OCI-LY7 (cell line): ENCODE measurements at regions not wholly inside any gene's neighbourhood (a gene's known extent, or its start where the extent isn't known, plus 50 kb on each side); places are given as distances from the start of the nearest gene placed in this dataset.

ENCODE experiments used
- BruUV-seq: library from RNA; stranded (reverse); fragments of 400-500 nt; replicated peaks from 2 replicates; lab custom pipeline; 2021; lab: Mats Ljungman, UMichigan
- CTCF ChIA-PET: fragments of 300-600 bp; sonication (Branson Sonifier 250); formaldehyde crosslinking; loops from one replicate; lab custom pipeline; 2022; ENCODE audit warnings: antibody characterized with exemption; ENCODE audit not compliant: unreplicated experiment; lab: Charles Lee
- POLR2A ChIA-PET: fragments of 300-600 bp; sonication (Branson Sonifier 250); formaldehyde crosslinking; loops from one replicate; lab custom pipeline; 2022; ENCODE audit warnings: antibody characterized with exemption; lab: Charles Lee
- DNase-seq: peaks from one replicate; pipeline ENCODE4 v3.0.0-alpha.2; 2015; ENCODE audit warnings: low spot score
- H2AFZ ChIP-seq: fragments of 200-600 bp; sonication (generic), shearing (Covaris generic); 2 replicates; pipeline ENCODE4 v1.6.1; 2014; ENCODE audit warnings: mild to moderate bottlenecking, antibody characterized with exemption, low read length, moderate library complexity
- H3K27ac ChIP-seq: fragments of 200-600 bp; sonication (generic); 2 replicates; pipeline ENCODE4 v1.5.1; 2014; ENCODE audit warnings: mixed run types, low read depth, mild to moderate bottlenecking, moderate library complexity, low read length, inconsistent platforms; ENCODE audit not compliant: poor library complexity, severe bottlenecking
- H3K36me3 ChIP-seq: fragments of 200-600 bp; sonication (generic); 2 replicates; pipeline ENCODE4 v1.6.1; 2014; ENCODE audit warnings: mild to moderate bottlenecking, antibody characterized with exemption, low read length, moderate library complexity, mixed read lengths; ENCODE audit not compliant: insufficient read depth
- H3K4me1 ChIP-seq: fragments of 200-600 bp; sonication (generic); 2 replicates; pipeline ENCODE4 v1.5.1; 2014; ENCODE audit warnings: mild to moderate bottlenecking, low read length; ENCODE audit not compliant: insufficient read depth, poor library complexity, severe bottlenecking
- H3K4me2 ChIP-seq: fragments of 200-600 bp; sonication (generic); 2 replicates; pipeline ENCODE4 v1.6.1; 2014; ENCODE audit warnings: mild to moderate bottlenecking, low read length
- H3K4me3 ChIP-seq: fragments of 200-600 bp; sonication (generic); 2 replicates; pipeline ENCODE4 v1.5.1; 2014; ENCODE audit warnings: mild to moderate bottlenecking, low read depth, low read length; ENCODE audit not compliant: poor library complexity, severe bottlenecking
- H3K79me2 ChIP-seq: fragments of 200-600 bp; sonication (generic); 2 replicates; pipeline ENCODE4 v1.6.1; 2016; ENCODE audit warnings: low read depth, mild to moderate bottlenecking, low read length, moderate library complexity, mixed read lengths; ENCODE audit not compliant: insufficient read depth
- H3K9me2 ChIP-seq: fragments of 200-600 bp; sonication (generic); 2 replicates; pipeline ENCODE4 v1.6.1; 2016; ENCODE audit warnings: mild to moderate bottlenecking, low read length, mixed read lengths; ENCODE audit not compliant: insufficient read depth
- H3K9me3 ChIP-seq: fragments of 200-600 bp; sonication (generic); 2 replicates; pipeline ENCODE4 v1.6.1; 2014; ENCODE audit warnings: mild to moderate bottlenecking, mixed run types, low read length, mixed read lengths
- H4K20me1 ChIP-seq: fragments of 200-600 bp; sonication (generic); 2 replicates; pipeline ENCODE4 v1.6.1; 2014; ENCODE audit warnings: mild to moderate bottlenecking, antibody characterized with exemption, low read length, moderate library complexity, mixed read lengths; ENCODE audit not compliant: insufficient read depth
- CTCF ChIP-seq: fragments of 200-600 bp; sonication (generic); conservative IDR thresholded peaks from 2 replicates; pipeline ENCODE4 v1.5.1; 2014; ENCODE audit warnings: mild to moderate bottlenecking, antibody characterized with exemption, low read length, moderate library complexity, mixed read lengths
- EZH2phosphoT487 ChIP-seq: fragments of 200-600 bp; sonication (generic); IDR thresholded peaks from 2 replicates; pipeline ENCODE4 v1.6.1; 2018; ENCODE audit warnings: low read depth, borderline replicate concordance, mild to moderate bottlenecking, mixed run types, antibody characterized with exemption, low read length, moderate library complexity, mixed read lengths
- intact Hi-C: fragments of 100-400 bp; cut with micrococcal nuclease; formaldehyde crosslinking; loops from one replicate; pipeline ENCODE4 v1.10.0; 2022; ENCODE audit not compliant: unreplicated experiment

DNA sequence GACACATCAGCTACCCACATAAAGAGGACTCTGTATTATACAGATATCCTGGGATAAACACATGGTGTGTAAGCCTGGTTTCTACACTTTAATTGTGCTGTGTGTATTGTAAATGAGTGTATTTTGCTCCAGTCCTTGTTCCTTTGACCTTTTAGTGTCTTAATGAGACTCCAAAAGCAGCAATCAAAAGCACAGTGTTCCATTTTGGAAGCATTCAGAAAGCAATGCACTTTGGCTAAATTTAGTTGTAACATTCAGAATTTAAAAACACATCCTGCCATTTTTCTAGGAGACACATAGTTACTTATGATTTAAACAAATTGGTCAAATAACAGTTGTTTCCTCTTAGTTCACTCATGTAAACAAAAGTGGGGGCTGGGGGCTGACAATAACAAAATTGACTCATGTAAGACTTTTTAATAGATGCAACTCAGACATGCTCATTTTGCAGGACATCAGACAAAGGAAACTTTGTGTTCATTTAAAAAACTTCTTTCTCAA lies 122.2 kb downstream of the GPR37 start:
- H3K4me3 ChIP-seq, result no peak overlapping the region
- H3K9me2 ChIP-seq, result no peaks in the 10 kb centered on the region
- H3K27ac ChIP-seq, result no peak overlapping the region
- TF ChIP-seq CTCF, result no peak
- TF ChIP-seq EZH2phosphoT487, result no peak
- H3K4me1 ChIP-seq, result no peaks in the 10 kb centered on the region
- no peaks in the 10 kb centered on the region for H3K79me2 ChIP-seq
- BruUV-seq, result no TSS peak
- H4K20me1 ChIP-seq, result no peaks in the 10 kb centered on the region
- no peaks in the 10 kb centered on the region for H3K9me3 ChIP-seq
- H3K4me2 ChIP-seq, result no peak overlapping the region
- ChIA-PET POLR2A (interaction anchor here (0.7 to 1.4 kb wide), 2 partner anchors 11 to 12 kb away, joined by 3 to 4 read pairs; no protein-coding TSS in a partner anchor), CTCF (no interaction called here)
- intact Hi-C loops, result no loop called here
- H3K36me3 ChIP-seq, result no peaks in the 10 kb centered on the region
- no peak for DNase-seq
- H2AFZ ChIP-seq, result no peak overlapping the region

DNA sequence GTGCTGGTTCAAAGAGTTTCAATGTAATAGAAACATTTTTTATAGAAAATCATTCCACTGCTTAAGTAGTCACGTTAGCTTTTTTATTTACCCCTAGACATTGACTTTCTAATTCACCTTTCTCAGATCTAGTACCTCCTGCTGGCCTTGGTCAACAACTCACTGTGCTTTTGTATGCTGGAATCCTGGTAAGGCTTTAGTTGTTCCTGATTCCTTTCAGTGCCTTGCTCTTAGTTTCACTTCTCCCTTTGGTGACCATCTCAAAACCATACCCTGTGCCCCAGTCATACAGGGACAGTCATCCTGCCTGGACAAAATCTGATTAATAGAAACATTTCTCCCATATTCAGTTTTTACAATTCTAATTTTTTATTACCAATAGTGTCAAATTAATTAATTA lies 130.2 kb downstream of the GPR37 start:
- no peaks in the 10 kb centered on the region for H3K36me3 ChIP-seq
- H3K79me2 ChIP-seq, result no peaks in the 10 kb centered on the region
- DNase-seq, result no peak
- no peaks in the 10 kb centered on the region for H3K9me3 ChIP-seq
- CTCF ChIA-PET, result no interaction called here
- POLR2A ChIA-PET, result no interaction called here
- H4K20me1 ChIP-seq, result no peaks in the 10 kb centered on the region
- H3K4me3 ChIP-seq, result no peak overlapping the region
- TF ChIP-seq EZH2phosphoT487 (no peak), CTCF (no peak)
- no peak overlapping the region for H3K4me2 ChIP-seq
- intact Hi-C loops, result no loop called here
- H2AFZ ChIP-seq, result no peak overlapping the region
- H3K9me2 ChIP-seq, result no peaks in the 10 kb centered on the region
- no TSS peak for BruUV-seq
- H3K27ac ChIP-seq, result no peak overlapping the region
- H3K4me1 ChIP-seq, result no peaks in the 10 kb centered on the region

DNA sequence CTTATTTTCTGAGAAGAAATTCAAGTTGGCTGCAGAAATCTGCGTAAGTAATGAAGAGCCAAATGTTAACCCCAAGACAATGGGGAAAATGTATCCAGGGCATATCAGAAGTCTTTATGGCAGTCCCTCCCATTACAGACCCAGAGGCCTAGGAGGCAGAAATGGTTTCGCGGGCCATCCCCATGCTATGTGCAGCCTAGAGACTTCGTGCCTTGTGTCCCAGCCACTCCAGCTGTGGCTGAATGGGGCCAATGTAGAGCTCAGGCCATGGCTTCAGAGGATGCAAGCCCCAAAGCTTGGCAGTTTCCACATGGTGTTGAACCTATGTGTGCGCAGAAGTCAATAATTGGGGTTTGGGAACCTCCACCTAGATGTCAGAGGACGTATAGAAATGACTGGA lies 131.9 kb downstream of the GPR37 start:
- Histone ChIP-seq H3K4me2 (no peak overlapping the region), H3K27ac (no peak overlapping the region), H2AFZ (no peak overlapping the region), H3K9me3 (no peaks in the 10 kb centered on the region), H3K4me3 (no peak overlapping the region), H4K20me1 (no peaks in the 10 kb centered on the region), H3K79me2 (no peaks in the 10 kb centered on the region), H3K9me2 (no peaks in the 10 kb centered on the region), H3K4me1 (no peaks in the 10 kb centered on the region), H3K36me3 (no peaks in the 10 kb centered on the region)
- TF ChIP-seq CTCF, result no peak
- TF ChIP-seq EZH2phosphoT487, result no peak
- CTCF ChIA-PET, result no interaction called here
- no TSS peak for BruUV-seq
- no peak for DNase-seq
- POLR2A ChIA-PET, result no interaction called here
- intact Hi-C loops, result no loop called here
